ENCODE measurements at regions not wholly inside any gene's neighbourhood (a gene's known extent, or its start where the extent isn't known, plus 50 kb on each side); places are given as distances from the start of the nearest gene placed in this dataset.

- H3K27me3 ChIP-seq (ENCODE audit: low read depth, low read length), result no peaks in the 10 kb centered on the region
These were observed 986.5 kb downstream of the TBC1D22A start for GRCh38 chr22:47748957-47749356.

DNA sequence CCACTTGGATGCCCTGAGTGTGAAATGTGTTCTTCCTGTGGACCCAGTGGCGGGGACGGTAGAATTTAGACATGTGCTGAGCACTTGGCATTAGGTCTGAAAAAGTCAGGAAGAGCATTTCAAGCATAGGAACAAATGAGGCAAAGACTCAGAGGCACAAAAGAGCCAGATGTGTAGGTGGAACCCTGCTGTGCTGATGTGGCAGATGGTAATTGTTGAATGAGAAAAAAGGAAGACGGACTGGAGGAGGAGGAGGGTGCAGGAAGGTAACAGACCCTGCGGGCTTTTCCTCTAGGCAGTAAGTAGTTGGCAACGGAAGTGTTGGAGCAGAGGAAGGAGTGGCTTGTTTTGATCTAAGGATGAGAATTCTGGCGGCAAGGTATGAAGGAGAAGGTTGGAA, 985.8 kb downstream of the TBC1D22A start:
- Histone ChIP-seq H3K4me3 (ENCODE audit: low read depth in 1 of 2, low read length in 2 of 2) (no peak overlapping the region), H3K27me3 (ENCODE audit: low read depth, low read length) (no peaks in the 10 kb centered on the region), H3K36me3 (ENCODE audit: control insufficient read depth in 1 of 2, insufficient read depth in 2 of 2, low read length in 2 of 2) (no peaks in the 10 kb centered on the region), H3K27ac (ENCODE audit: low read length) (no peak overlapping the region), H3K4me1 (ENCODE audit: control insufficient read depth in 1 of 2, insufficient read depth in 2 of 2, low read length in 2 of 2) (no peaks in the 10 kb centered on the region), H3K9me3 (ENCODE audit: control insufficient read depth in 1 of 2, low read length in 2 of 2) (no peaks in the 10 kb centered on the region)

More at GRCh38 chr22:47748957-47749356, 986.5 kb downstream of the TBC1D22A start:
- Histone ChIP-seq H3K36me3 (ENCODE audit: control insufficient read depth in 1 of 2, insufficient read depth in 2 of 2, low read length in 2 of 2) (no peaks in the 10 kb centered on the region), H3K27ac (ENCODE audit: low read length) (no peak overlapping the region), H3K9me3 (ENCODE audit: control insufficient read depth in 1 of 2, low read length in 2 of 2) (no peaks in the 10 kb centered on the region), H3K4me1 (ENCODE audit: control insufficient read depth in 1 of 2, insufficient read depth in 2 of 2, low read length in 2 of 2) (no peaks in the 10 kb centered on the region), H3K4me3 (ENCODE audit: low read depth in 1 of 2, low read length in 2 of 2) (no peak overlapping the region)

DNA sequence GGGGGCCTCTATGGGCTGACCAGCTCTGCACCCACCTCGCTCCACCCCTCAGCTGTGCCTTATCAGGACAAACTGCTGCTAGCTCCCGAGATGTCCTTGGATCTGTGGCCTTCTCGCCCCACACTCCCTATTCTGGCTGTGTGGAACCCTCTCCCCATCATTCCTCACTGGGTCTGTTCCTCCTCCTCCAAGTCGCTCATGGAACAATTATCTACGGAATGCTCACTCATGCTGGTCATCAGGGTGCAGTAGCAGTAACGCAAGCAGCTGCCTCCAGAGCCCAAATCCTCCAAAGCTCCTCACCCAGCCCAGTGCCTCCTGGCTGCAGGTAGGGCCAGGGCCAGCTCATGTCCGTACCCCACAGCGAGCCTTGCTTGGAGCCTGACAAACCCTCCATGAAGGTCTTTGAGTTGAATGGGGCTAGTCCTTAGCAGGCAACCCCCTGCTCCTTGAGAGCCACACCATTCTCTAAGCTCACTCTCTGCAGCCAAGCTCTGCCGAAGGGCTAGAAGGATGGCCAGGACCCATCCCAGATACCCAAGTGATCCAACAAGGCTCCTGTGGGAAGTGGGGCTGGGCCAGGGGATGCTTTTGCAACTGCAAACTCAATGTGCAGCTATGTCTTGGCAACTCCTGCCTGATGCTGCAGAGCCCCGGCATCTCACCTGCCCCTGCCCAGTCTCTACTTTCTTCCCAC, 977.8 kb downstream of the TBC1D22A start:
- H3K27ac ChIP-seq (ENCODE audit: low read length), result no peak overlapping the region
- H3K4me1 ChIP-seq (ENCODE audit: control insufficient read depth in 1 of 2, insufficient read depth in 2 of 2, low read length in 2 of 2), result no peaks in the 10 kb centered on the region
- H3K4me3 ChIP-seq (ENCODE audit: low read depth in 1 of 2, low read length in 2 of 2), result no peak overlapping the region
- no peaks in the 10 kb centered on the region for H3K9me3 ChIP-seq (ENCODE audit: control insufficient read depth in 1 of 2, low read length in 2 of 2)
- H3K36me3 ChIP-seq (ENCODE audit: control insufficient read depth in 1 of 2, insufficient read depth in 2 of 2, low read length in 2 of 2), result no peaks in the 10 kb centered on the region
- no peaks in the 10 kb centered on the region for H3K27me3 ChIP-seq (ENCODE audit: low read depth, low read length)

DNA sequence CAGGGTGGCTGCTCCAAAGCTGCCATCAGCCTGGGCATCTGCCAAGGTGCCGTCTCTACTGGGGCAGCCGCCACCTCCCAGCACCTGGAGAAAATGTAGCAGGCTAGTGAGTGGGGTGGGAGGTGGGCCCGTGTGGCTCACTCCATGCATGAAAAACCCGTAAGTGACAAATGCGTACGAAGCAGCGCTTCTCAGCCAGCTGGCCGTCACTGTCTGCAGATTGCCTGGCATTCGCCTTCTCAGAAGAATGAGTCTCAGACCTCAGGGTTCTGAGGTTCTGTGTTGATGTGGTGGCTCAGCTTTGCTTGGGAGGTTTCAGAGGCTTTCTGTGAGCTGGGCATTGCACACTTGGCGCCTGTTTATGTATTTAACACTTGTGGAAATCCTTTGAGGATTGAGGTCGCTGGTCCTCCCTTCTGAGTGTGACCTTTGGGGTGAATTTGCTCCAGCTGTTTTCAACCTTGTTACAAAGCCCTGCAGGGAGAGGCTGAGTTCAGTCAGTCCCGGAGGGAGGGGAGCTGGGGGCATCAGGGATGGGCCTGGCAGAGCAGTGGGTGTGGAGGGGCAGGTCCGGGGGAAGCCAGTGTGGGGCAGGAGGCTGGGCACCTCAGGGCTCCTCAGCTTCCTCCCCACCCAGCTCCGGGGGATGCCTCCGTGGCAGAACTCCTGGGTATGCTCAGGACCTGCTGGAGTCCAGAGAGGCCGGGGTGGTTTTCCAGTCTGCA, 977.0 kb downstream of the TBC1D22A start:
- Histone ChIP-seq H3K27me3 (ENCODE audit: low read depth, low read length) (no peaks in the 10 kb centered on the region), H3K36me3 (ENCODE audit: control insufficient read depth in 1 of 2, insufficient read depth in 2 of 2, low read length in 2 of 2) (no peaks in the 10 kb centered on the region), H3K4me3 (ENCODE audit: low read depth in 1 of 2, low read length in 2 of 2) (no peak overlapping the region), H3K4me1 (ENCODE audit: control insufficient read depth in 1 of 2, insufficient read depth in 2 of 2, low read length in 2 of 2) (no peaks in the 10 kb centered on the region), H3K9me3 (ENCODE audit: control insufficient read depth in 1 of 2, low read length in 2 of 2) (no peaks in the 10 kb centered on the region), H3K27ac (ENCODE audit: low read length) (no peak overlapping the region)

DNA sequence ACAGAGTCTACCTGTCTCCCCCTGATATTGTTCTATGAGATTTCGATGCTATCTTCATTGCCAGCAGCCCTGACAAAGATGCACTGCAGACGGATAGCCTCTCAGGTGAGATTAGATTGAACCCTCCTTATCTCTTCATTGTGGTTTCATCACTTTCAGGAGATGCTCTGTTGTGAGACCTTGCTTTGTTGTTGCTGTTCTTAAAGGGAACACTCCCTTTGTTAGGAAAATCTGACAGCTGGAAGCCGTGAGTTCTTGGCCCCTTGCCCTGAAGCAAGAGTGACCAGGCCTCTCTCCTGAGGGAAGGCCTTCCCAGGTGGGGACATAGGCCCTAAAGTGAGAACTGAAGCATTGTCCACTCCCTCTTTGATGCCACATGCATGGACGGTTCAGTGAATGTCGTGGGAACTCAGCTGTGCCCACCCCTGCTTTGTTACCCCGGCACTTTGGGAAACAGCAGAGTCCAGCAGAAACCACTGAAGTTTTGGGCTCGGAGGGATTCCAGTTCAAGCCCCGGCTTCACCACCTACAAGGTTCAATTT, 976.1 kb downstream of the TBC1D22A start:
- Histone ChIP-seq H3K27me3 (ENCODE audit: low read depth, low read length) (no peaks in the 10 kb centered on the region), H3K4me1 (ENCODE audit: control insufficient read depth in 1 of 2, insufficient read depth in 2 of 2, low read length in 2 of 2) (no peaks in the 10 kb centered on the region), H3K36me3 (ENCODE audit: control insufficient read depth in 1 of 2, insufficient read depth in 2 of 2, low read length in 2 of 2) (no peaks in the 10 kb centered on the region), H3K9me3 (ENCODE audit: control insufficient read depth in 1 of 2, low read length in 2 of 2) (no peaks in the 10 kb centered on the region), H3K4me3 (ENCODE audit: low read depth in 1 of 2, low read length in 2 of 2) (no peak overlapping the region), H3K27ac (ENCODE audit: low read length) (no peak overlapping the region)

GRCh38 chr22:47736186-47737034, 974.0 kb downstream of the TBC1D22A start:
- H3K27ac ChIP-seq (ENCODE audit: low read length), result no peak overlapping the region
- no peaks in the 10 kb centered on the region for H3K36me3 ChIP-seq (ENCODE audit: control insufficient read depth in 1 of 2, insufficient read depth in 2 of 2, low read length in 2 of 2)
- no peak overlapping the region for H3K4me3 ChIP-seq (ENCODE audit: low read depth in 1 of 2, low read length in 2 of 2)
- no peaks in the 10 kb centered on the region for H3K9me3 ChIP-seq (ENCODE audit: control insufficient read depth in 1 of 2, low read length in 2 of 2)
- no peaks in the 10 kb centered on the region for H3K4me1 ChIP-seq (ENCODE audit: control insufficient read depth in 1 of 2, insufficient read depth in 2 of 2, low read length in 2 of 2)
- no peaks in the 10 kb centered on the region for H3K27me3 ChIP-seq (ENCODE audit: low read depth, low read length)

DNA sequence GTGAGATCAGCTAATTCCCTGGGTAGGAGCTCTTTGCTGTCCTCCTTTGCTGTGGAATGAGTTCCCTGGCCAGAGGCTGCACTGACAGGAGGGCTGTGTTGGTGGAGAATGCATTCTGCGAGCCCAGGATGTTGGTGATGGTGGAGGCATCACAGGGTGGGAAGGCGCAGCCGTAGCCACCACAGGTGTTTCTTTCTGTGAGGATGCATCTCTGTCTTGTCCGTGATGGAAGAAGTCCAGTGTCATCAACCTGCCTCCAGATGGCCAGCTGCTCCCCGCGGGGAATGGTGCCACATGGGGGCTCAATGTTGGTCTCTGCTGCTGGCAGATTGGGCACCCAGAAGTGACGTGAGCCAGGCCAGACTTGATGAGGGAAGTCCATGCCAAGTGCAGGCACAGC, 972.1 kb downstream of the TBC1D22A start:
- H3K27ac ChIP-seq (ENCODE audit: low read length), result no peak overlapping the region
- peaks cover 0 to 8% of the 10 kb centered on the region in 2 donors for H3K9me3 ChIP-seq (ENCODE audit: control insufficient read depth in 1 of 2, low read length in 2 of 2)
- H3K36me3 ChIP-seq (ENCODE audit: control insufficient read depth in 1 of 2, insufficient read depth in 2 of 2, low read length in 2 of 2), result no peaks in the 10 kb centered on the region
- no peaks in the 10 kb centered on the region for H3K4me1 ChIP-seq (ENCODE audit: control insufficient read depth in 1 of 2, insufficient read depth in 2 of 2, low read length in 2 of 2)
- H3K27me3 ChIP-seq (ENCODE audit: low read depth, low read length), result no peaks in the 10 kb centered on the region
- H3K4me3 ChIP-seq (ENCODE audit: low read depth in 1 of 2, low read length in 2 of 2), result no peak overlapping the region

DNA sequence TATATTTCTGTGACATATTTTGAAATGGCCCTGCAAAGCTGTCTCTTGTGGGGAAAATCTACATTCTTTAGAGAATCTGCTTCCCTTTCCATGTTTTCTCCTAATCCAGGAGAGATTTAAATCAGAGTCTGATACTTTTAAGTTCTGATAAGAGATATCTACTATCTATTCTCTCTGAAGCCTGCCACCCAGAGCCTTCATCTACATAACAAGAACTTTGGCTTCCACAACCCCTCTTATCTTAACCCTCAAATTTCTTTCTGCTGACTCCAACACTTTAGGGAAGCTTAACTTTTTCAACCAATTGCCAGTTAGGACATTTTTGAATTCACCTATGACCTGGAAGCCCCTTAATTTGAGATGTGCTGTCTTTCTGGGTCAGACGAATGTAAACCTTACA, 965.2 kb downstream of the TBC1D22A start:
- Histone ChIP-seq H3K27me3 (ENCODE audit: low read depth, low read length) (no peaks in the 10 kb centered on the region), H3K27ac (ENCODE audit: low read length) (no peak overlapping the region), H3K9me3 (ENCODE audit: control insufficient read depth in 1 of 2, low read length in 2 of 2) (peaks cover 0 to 12% of the 10 kb centered on the region in 2 donors), H3K4me1 (ENCODE audit: control insufficient read depth in 1 of 2, insufficient read depth in 2 of 2, low read length in 2 of 2) (no peaks in the 10 kb centered on the region), H3K4me3 (ENCODE audit: low read depth in 1 of 2, low read length in 2 of 2) (no peak overlapping the region), H3K36me3 (ENCODE audit: control insufficient read depth in 1 of 2, insufficient read depth in 2 of 2, low read length in 2 of 2) (no peaks in the 10 kb centered on the region)

DNA sequence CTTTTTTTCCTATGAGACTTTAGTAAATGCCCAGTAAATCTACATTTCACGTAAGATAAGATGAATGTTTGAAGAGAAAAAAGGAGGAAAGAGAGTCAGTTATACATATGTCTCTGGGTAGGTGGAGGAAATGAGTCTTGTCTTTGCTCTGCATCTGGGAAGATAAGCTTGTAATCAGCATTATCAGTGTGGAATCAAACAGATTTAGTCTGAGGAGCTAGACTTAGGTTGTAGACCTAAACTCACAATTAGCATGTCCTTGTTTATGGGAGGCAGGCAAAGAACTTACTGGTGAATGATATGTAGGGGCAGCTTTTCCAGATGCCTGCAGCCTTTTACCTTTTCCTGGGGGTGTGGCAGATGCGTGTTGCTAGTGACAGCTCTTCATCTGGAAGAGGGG, 962.3 kb downstream of the TBC1D22A start:
- Histone ChIP-seq H3K4me3 (ENCODE audit: low read depth in 1 of 2, low read length in 2 of 2) (no peak overlapping the region), H3K4me1 (ENCODE audit: control insufficient read depth in 1 of 2, insufficient read depth in 2 of 2, low read length in 2 of 2) (no peaks in the 10 kb centered on the region), H3K36me3 (ENCODE audit: control insufficient read depth in 1 of 2, insufficient read depth in 2 of 2, low read length in 2 of 2) (no peaks in the 10 kb centered on the region), H3K27ac (ENCODE audit: low read length) (no peak overlapping the region), H3K27me3 (ENCODE audit: low read depth, low read length) (no peaks in the 10 kb centered on the region), H3K9me3 (ENCODE audit: control insufficient read depth in 1 of 2, low read length in 2 of 2) (peaks cover 0 to 4% of the 10 kb centered on the region in 2 donors)

- no peaks in the 10 kb centered on the region for H3K27me3 ChIP-seq (ENCODE audit: low read depth, low read length)
These were observed 961.6 kb downstream of the TBC1D22A start for GRCh38 chr22:47724030-47724429.

DNA sequence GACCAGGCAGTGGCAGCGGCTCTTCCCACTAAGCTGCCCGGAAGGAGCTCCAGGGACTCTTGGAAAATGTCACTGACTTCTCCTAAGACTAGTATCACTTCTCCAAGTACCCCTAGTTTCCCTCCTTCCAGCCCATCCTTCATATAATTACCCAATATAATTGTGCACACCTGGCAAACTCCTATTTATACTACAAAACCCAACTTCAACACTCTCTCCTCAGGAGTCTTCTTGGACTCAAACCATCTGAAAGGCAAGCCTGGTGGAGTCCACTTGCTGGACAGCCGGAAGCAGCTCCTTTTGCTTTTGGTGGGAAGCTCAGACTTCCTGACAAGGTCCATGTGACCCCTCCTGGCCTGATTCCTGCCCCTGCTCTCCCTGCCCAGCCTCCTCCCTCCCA, 955.9 kb downstream of the TBC1D22A start:
- Histone ChIP-seq H3K27me3 (ENCODE audit: low read depth, low read length) (no peaks in the 10 kb centered on the region), H3K9me3 (ENCODE audit: control insufficient read depth in 1 of 2, low read length in 2 of 2) (no peaks in the 10 kb centered on the region), H3K4me3 (ENCODE audit: low read depth in 1 of 2, low read length in 2 of 2) (no peak overlapping the region), H3K4me1 (ENCODE audit: control insufficient read depth in 1 of 2, insufficient read depth in 2 of 2, low read length in 2 of 2) (no peaks in the 10 kb centered on the region), H3K27ac (ENCODE audit: low read length) (no peak overlapping the region), H3K36me3 (ENCODE audit: control insufficient read depth in 1 of 2, insufficient read depth in 2 of 2, low read length in 2 of 2) (no peaks in the 10 kb centered on the region)

More at GRCh38 chr22:47724030-47724429, 961.6 kb downstream of the TBC1D22A start:
- H3K27ac ChIP-seq (ENCODE audit: low read length), result no peak overlapping the region
- peaks cover 0 to 4% of the 10 kb centered on the region in 2 donors for H3K9me3 ChIP-seq (ENCODE audit: control insufficient read depth in 1 of 2, low read length in 2 of 2)
- H3K36me3 ChIP-seq (ENCODE audit: control insufficient read depth in 1 of 2, insufficient read depth in 2 of 2, low read length in 2 of 2), result no peaks in the 10 kb centered on the region
- no peaks in the 10 kb centered on the region for H3K4me1 ChIP-seq (ENCODE audit: control insufficient read depth in 1 of 2, insufficient read depth in 2 of 2, low read length in 2 of 2)
- H3K4me3 ChIP-seq (ENCODE audit: low read depth in 1 of 2, low read length in 2 of 2), result no peak overlapping the region

All from muscle layer of duodenum (tissue), 2 donors.